Body of pancreas (tissue), 4 donors: ENCODE measurements at regions not wholly inside any gene's neighbourhood (a gene's known extent, or its start where the extent isn't known, plus 50 kb on each side); places are given as distances from the start of the nearest gene placed in this dataset.

Experiments used
- POLR2A ChIP-seq, 3 donors: fragments of 450-650 bp; IDR thresholded peaks; one replicate each; pipeline ENCODE4 v1.6.1; 2016; ENCODE audit warnings: antibody characterized with exemption in 3 of 3, mild to moderate bottlenecking in 2 of 3
- TF ChIP-seq, protein P1 (sequence below), 7 experiments: fragments of 450-650 bp in 4 of 7; fragments of 200-600 bp in 3 of 7; sonication (generic) in 3 of 7; IDR thresholded peaks; one replicate each; pipeline ENCODE4 v1.5.1; 2016 to 2019; ENCODE audit warnings: antibody characterized with exemption in 7 of 7

DNA sequence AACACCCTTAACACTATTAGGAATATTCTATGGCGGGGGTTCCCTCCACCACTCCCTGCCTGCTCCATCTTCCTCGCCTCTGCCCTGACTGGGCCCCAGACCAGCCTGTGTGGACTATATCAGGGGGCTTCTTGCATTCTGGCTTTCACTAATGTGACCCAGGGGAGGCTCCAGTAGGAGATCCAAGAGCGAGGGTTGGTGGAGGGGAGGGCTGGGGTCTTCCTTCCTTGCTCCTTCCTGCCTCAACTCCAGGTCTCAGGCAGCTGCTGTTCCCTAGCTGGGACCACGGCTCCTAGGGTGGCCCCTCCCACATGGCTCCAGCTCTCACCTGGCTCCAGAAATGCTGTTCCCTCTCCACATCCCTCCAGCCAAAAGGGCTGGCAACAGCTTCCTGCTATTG lies 257.4 kb downstream of the MATN1 start:
- TF ChIP-seq, protein P1, sequence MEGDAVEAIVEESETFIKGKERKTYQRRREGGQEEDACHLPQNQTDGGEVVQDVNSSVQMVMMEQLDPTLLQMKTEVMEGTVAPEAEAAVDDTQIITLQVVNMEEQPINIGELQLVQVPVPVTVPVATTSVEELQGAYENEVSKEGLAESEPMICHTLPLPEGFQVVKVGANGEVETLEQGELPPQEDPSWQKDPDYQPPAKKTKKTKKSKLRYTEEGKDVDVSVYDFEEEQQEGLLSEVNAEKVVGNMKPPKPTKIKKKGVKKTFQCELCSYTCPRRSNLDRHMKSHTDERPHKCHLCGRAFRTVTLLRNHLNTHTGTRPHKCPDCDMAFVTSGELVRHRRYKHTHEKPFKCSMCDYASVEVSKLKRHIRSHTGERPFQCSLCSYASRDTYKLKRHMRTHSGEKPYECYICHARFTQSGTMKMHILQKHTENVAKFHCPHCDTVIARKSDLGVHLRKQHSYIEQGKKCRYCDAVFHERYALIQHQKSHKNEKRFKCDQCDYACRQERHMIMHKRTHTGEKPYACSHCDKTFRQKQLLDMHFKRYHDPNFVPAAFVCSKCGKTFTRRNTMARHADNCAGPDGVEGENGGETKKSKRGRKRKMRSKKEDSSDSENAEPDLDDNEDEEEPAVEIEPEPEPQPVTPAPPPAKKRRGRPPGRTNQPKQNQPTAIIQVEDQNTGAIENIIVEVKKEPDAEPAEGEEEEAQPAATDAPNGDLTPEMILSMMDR (IDR thresholded peaks at IDR 0.05): no peak
- TF ChIP-seq POLR2A (IDR thresholded peaks at IDR 0.05): no peak
